ENCODE measurements at regions not wholly inside any gene's neighbourhood (a gene's known extent, or its start where the extent isn't known, plus 50 kb on each side); places are given as distances from the start of the nearest gene placed in this dataset.

DNA sequence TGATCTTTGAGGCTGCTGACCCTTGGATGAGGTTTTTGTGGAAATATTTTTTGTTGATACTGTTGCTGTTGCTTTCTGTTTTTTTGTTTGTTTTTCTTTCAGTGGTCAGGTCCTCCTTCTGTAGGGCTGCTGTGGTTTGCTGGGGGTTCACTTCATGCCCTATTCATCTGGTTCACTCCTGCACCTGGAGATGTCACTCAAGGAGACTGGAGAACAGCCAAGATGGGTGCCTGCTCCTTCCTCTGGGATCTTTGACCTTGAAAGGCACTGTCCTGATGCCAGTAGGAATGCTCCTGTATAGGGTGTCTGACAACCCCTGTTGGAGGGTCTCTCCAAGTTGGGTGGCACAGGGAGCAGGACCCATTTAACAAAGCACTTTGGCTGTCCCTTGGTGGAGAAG is 67.0 kb upstream of the ACTBL2 start:
- TF ChIP-seq CTCF (IDR thresholded peaks at IDR 0.05), result no peak

- TF ChIP-seq CTCF (IDR thresholded peaks at IDR 0.05), result no peak
Measured at GRCh38 chr5:57540823-57541222, 58.2 kb upstream of the ACTBL2 start.

DNA sequence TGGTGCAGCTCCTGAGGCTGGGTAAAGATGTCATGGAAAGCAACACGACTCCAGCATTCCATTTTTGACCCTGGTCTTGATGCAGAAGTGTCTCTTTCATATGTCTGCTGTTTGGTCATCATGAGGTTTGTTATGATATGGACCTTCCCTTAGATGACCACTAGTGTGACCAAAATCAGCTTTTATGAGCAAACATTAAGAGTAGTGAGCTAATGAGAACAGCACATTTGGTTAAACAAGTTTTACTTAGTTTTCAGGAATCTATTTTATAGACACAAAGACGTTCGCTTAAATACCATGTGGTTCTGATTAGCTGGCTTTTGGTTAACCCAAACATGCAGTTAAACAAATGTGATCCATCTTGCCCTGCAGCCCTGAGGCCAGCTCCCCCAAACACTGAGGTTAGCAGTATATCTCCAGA is 56.7 kb upstream of the ACTBL2 start:
- TF ChIP-seq CTCF (IDR thresholded peaks at IDR 0.05), result no peak

DNA sequence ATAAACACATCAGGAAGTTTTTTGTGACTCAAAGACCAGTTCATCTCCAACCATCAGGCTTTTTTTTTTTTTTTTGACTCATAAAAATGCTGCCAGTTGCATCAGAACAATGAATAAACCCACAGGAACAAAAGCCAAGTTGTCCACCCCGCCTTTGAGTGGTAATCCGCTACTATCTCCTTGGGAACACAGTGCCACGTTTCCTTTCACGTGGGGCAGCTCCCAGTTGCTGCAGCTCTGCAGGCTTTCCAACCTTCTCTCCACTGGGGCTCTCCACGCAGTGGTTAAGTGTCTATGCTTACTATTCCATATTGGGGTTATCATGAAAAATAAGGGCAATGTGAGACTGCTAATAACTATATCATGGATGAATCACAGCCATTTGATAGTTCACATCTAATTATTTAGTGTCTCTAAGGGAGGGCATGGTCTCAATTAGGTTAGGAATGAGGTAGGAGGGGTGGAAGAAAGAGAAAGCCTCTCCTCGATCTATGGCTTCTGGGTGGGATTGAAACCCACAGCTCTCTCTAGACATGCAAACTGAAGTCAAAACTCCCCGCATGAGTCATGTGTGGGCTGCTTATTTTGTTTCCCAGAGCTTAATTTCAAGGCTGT is 55.8 kb upstream of the ACTBL2 start:
- no peak for TF ChIP-seq CTCF (IDR thresholded peaks at IDR 0.05)

- no peak for TF ChIP-seq CTCF (IDR thresholded peaks at IDR 0.05)
Measured at GRCh38 chr5:57537811-57538210, 55.2 kb upstream of the ACTBL2 start.

DNA sequence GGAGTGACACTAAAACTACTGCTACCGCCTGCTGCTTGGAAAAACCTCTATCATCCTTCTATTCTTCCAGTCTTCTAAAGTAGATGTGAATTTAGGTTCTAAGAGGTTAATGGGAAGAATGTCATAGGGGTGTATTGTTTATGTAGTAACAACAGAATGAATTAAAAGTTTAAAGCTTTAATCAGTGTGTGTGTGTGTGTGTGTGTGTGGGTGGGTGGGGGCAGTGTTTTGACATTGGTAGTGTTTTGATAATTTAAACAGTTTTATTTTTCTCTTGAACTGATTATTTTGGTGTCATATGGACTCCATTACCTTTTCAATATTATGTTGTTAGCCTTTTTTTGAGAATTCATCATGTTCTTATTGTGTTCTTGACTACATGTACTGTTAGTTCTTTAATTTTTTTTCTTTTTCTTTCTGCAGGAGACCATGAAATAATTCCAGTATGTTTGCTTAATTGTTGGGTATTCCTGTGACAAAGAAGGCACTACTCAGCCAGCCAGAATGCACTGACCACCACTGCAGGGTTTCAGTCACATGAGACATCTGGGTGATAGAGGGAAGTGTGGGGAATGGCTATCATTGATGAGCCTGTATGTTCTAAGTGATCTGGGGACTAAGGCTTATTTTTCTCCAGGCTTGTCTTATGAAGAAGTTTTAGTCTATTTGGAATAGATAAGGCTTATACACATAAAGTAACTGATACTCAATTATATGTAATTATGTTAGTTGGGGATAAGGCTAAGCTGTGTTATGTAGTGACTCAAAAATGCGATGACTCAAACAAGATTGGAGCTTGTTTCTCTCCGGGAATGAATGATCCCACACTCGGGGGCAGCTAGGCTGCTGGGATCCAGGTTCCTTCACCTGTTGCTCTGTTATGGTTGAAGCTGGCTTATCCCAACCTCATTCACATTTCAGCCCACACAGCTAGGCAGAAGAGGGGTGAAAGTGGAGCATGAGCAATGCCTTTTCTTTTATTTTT is 50.2 kb upstream of the ACTBL2 start:
- TF ChIP-seq CTCF (IDR thresholded peaks at IDR 0.05), result no peak
